GM06990 (cell line): ENCODE measurements at regions not wholly inside any gene's neighbourhood (a gene's known extent, or its start where the extent isn't known, plus 50 kb on each side); places are given as distances from the start of the nearest gene placed in this dataset.

ENCODE experiments used
- DNase-seq: peaks from one replicate; pipeline ENCODE4 v3.0.0-alpha.2; 2011; ENCODE audit not compliant: insufficient read length; ENCODE audit errors: extremely low read depth
- H3K27me3 ChIP-seq: replicated peaks from 2 replicates; pipeline ENCODE4 v1.6.0; 2011; ENCODE audit warnings: low read length; ENCODE audit not compliant: control insufficient read depth, insufficient read depth
- H3K36me3 ChIP-seq: 2 replicates; pipeline ENCODE4 v1.5.1; 2011; ENCODE audit warnings: low read length; ENCODE audit not compliant: control insufficient read depth, insufficient read depth
- H3K4me3 ChIP-seq: replicated peaks from 2 replicates; pipeline ENCODE4 v1.5.1; 2011; ENCODE audit warnings: low read depth, mild to moderate bottlenecking, control low read depth, low read length
- CTCF ChIP-seq: IDR thresholded peaks from 2 replicates; pipeline ENCODE4 v1.5.1; 2011; ENCODE audit warnings: low read length, control low read depth, mild to moderate bottlenecking, inconsistent platforms; ENCODE audit not compliant: insufficient read depth, poor library complexity, severe bottlenecking

GRCh38 chr14:100416081-100416680 is 93.0 kb downstream of the SLC25A47 start:
- no peaks in the 10 kb centered on the region for H3K27me3 ChIP-seq
- H3K4me3 ChIP-seq: no peak overlapping the region
- no peak for DNase-seq
- no peak for TF ChIP-seq CTCF
- H3K36me3 ChIP-seq: no peaks in the 10 kb centered on the region

- no peak for TF ChIP-seq CTCF
- Histone ChIP-seq H3K4me3 (no peak overlapping the region), H3K36me3 (no peaks in the 10 kb centered on the region), H3K27me3 (no peaks in the 10 kb centered on the region)
- no peak for DNase-seq
Measured at GRCh38 chr14:100416921-100417860, 94.1 kb downstream of the SLC25A47 start.

- no peak for DNase-seq
- H3K27me3 ChIP-seq: no peaks in the 10 kb centered on the region
- no peak for TF ChIP-seq CTCF
- no peaks in the 10 kb centered on the region for H3K36me3 ChIP-seq
- H3K4me3 ChIP-seq: no peak overlapping the region
Measured at GRCh38 chr14:100419856-100420255, 96.7 kb downstream of the SLC25A47 start.

- DNase-seq: no peak
- H3K36me3 ChIP-seq: no peaks in the 10 kb centered on the region
- H3K27me3 ChIP-seq: no peaks in the 10 kb centered on the region
- H3K4me3 ChIP-seq: no peak overlapping the region
- TF ChIP-seq CTCF: no peak
Measured at GRCh38 chr14:100421756-100422470, 98.8 kb downstream of the SLC25A47 start.

- no peak for TF ChIP-seq CTCF
- Histone ChIP-seq H3K36me3 (no peaks in the 10 kb centered on the region), H3K27me3 (no peaks in the 10 kb centered on the region), H3K4me3 (no peak overlapping the region)
- DNase-seq: no peak
Measured at GRCh38 chr14:100422556-100423316, 99.6 kb downstream of the SLC25A47 start.
